GM08714 (cell line): ENCODE measurements at regions not wholly inside any gene's neighbourhood (a gene's known extent, or its start where the extent isn't known, plus 50 kb on each side); places are given as distances from the start of the nearest gene placed in this dataset.

ENCODE experiments used
- H3K4me3 ChIP-seq: fragments of 200-500 bp; sonication (Bioruptor generic); 2 replicates; pipeline ENCODE4 v1.5.1; 2014; ENCODE audit warnings: mild to moderate bottlenecking, low read length, inconsistent platforms
- ZNF274 ChIP-seq: IDR thresholded peaks from 2 replicates; pipeline ENCODE4 v1.6.1; 2012; ENCODE audit warnings: mild to moderate bottlenecking, low read depth, low read length

DNA sequence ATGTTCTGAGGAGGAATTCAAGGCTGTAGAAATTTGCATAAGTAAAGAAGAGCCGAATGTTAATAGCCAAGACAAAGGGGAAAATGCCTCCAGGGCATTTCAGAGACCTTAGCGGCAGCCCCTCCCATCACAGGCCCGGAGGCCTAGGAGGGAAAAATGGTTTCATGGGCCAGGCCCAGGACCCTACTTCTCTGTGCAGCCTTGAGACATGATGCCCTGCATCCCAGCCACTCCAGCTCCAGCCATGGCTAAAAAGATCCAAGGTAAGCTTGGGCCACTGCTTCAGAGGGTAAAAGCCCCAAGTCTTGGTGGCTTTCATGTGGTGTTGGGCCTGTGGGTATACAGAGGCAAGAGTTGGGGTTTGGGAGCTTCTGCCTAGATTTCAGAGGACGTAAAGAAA lies 225.7 kb downstream of the ARHGAP12 start:
- no peak for TF ChIP-seq ZNF274
- no peak overlapping the region for H3K4me3 ChIP-seq

DNA sequence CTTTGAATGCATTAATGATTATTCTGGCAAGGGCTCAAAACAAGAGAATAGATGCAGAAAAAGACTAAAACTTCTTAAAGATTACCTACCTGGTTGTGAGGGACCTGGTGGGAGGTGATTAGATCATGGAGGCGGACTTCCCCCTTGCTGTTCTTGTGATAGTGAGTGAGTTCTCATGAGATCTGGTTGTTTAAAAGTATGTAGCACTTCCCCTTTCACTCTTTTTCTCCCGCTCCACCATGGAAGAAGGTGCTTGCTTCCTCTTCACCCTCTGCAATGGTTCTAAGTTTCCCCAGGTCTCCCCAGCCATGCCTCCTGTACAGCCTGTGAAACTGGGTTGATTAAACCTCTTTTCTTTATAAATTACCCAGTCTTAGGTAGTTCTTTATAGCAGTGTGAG lies 226.6 kb downstream of the ARHGAP12 start:
- no peak for TF ChIP-seq ZNF274
- H3K4me3 ChIP-seq: no peak overlapping the region

DNA sequence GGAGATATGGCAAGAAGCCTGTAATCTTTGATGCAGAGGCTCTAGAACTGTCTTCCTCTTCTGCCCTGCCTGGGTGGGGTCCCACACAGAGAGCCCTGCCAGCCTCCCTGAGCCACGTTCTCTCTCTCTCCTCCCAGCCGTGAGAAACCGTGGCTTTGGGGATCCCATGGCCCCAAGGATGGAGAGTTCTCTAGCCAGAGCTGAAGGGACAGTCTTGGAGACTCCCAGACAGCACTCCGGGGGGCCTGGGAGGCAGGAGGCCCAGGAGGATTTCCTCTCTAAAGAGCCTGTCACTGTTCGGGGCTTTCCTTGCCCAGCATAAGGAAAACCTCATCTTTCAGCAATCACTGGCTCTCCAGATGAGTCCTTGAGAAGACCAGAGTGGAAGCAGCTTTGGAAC lies 227.1 kb downstream of the ARHGAP12 start:
- H3K4me3 ChIP-seq: no peak overlapping the region
- no peak for TF ChIP-seq ZNF274

DNA sequence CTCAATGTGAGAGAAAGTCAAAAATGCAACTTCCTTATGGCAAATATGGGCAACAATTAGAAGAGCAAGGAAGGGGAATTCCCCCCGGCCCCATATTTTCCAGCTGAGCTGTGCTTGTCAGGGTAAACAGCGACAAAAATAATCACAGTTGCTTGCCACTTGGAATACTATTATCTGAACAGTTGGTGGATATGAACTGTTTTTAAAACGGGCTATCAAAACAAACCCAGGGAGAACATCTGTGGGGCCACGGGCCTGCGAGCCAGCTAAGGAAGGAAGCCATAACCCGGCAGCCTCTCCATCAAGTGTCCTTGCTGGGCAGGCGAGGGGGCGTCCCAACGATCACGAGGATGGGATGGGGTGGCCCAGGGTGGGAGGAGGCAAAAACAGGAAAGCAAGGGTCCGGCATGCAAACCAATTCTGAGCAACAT lies 228.4 kb downstream of the ARHGAP12 start:
- no peak for TF ChIP-seq ZNF274

DNA sequence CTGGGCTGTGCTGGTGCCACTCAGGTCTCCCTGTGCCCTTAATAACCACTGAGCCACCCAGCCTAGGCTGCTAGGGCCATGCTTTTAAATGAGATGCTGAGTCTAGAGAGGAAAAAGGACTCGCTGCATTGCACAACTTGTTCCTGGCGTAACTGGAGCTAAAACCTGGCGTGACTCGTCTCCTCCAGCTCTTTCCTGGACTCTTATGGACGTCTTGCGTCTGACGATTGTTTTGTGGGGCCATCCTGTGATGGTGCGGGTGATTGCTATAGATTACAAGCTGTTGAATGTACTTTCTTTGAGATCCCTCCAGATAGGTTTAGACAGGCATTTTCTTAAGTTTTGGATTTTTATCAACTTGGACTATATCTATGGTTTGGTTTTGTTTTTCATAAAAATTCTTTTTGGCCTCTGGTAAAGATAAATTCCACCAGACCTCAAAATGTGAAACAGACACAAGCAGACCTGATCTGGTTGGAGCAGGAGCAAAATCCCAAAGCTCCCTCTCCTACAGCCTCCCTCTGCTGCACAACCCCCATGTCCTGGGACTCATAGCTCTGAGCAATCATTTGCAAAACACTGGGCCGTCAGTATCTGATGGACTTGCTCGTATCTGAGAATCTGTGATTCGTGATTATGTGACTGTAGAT lies 230.3 kb downstream of the ARHGAP12 start:
- H3K4me3 ChIP-seq: no peak overlapping the region
- TF ChIP-seq ZNF274: no peak

More for the DNA sequence above, 228.4 kb downstream of the ARHGAP12 start:
- no peak overlapping the region for H3K4me3 ChIP-seq

DNA sequence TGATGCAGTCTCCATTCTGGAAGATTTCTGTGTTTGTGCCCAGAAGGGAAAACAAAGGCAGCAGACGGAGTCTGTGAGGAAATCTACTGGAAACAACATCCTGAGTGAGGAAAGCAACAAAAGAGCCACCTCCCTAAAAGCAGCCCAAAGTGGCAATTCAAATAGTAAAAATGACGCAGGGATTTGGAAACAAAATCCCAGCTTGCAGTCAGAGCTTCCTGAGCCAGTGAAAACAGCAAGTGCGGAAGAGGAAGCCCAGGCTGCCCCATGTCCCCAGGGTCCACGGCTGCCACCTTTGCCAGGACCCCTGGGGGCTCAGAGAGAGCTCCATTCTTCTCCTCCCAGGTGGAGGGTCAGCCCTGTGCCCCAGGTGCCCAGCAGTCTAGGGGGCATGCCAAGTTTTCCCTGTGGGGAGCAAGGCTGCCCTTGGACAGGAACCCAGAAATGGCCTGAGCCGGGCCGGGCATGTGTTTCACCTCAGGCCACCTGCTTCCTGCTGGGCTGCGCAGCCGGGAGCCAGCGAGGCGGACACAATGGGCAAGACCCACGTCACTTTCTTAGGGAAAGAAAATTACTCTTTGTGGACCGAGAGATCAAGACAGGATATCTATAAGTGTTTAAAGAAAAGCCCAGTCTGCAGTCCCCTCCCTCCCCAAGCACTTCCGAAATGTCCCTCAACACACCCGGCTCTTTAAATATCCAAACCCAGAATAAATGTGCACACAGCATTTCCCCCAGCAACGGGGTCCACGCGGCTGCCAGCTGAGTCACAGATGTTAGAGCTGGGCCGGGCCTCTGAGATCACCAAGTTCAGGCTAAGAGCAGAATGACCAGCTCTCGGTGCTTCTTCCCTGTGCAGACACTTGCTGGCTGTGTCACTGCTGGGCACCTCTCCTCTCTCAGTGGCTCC lies 231.1 kb downstream of the ARHGAP12 start:
- no peak for TF ChIP-seq ZNF274

DNA sequence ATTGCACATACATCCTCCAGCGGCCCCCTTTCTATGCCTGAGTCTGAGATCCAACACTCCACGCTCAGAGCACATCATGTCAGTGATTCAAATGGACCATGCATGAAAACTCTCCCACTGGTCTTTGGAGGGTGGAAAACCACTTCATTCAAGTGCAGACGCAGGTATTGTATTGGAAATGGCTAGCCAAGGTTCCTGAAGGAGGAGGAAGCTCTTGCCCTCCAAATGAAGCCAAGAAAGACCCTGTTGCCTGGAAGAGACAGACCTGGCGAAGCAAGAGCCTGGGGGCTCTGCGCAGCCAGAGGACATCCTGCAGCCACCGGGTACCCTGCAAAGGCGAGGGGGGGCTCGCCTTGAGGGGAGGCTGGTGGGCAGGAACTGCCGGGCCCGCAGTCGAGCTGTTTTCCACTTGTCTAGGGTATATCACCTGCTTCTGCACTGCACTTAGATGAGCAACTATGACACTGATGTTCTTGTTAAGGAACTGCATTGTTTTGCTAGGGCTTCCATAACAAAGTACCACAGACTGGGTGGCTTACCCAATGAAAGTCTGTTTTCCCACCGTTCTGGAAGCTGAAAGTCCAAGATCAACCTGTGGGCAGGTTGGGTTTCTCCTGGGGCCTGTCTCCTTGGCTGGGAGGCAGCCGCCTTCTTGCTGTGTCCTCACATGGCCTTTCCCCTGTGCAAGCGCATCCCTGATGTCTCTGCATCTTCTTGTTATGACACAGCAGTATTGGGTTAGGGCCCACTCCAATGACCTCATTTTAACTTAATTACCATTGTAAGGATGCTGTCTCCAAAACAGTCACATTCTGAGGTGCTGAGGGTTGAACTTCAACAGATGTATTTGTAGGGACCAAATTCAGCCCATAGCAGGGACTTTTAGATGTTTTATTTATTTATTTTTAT lies 233.4 kb downstream of the ARHGAP12 start:
- no peak overlapping the region for H3K4me3 ChIP-seq
- TF ChIP-seq ZNF274: no peak

More for the DNA sequence above, 231.1 kb downstream of the ARHGAP12 start:
- no peak overlapping the region for H3K4me3 ChIP-seq

DNA sequence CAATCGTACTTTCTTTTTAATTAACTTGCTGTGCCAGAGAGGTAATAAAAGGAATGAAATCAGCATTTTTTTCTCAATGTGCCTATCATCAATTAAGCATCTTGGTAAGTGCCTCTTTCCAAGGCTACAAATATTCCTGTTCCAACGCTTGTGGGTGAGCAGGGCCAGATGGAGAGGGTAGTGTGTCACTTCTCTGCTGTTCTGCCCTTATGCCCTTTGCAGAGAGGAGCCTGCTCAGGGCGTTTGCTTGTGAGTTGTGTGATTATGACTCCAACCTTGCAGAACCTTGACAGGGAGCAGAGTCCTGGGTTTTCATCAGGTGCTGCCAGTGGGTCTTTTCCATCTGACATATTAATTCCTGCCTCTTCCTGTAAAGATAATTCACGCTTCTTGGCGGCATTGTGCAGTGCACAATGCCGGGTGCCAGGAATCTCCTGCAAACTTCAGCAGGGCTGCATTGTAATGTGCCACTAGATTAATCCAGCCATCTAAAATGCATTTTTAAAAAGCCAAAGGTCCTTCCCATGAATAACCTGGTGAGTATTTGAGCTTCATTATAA lies 234.4 kb downstream of the ARHGAP12 start:
- no peak overlapping the region for H3K4me3 ChIP-seq
- no peak for TF ChIP-seq ZNF274

DNA sequence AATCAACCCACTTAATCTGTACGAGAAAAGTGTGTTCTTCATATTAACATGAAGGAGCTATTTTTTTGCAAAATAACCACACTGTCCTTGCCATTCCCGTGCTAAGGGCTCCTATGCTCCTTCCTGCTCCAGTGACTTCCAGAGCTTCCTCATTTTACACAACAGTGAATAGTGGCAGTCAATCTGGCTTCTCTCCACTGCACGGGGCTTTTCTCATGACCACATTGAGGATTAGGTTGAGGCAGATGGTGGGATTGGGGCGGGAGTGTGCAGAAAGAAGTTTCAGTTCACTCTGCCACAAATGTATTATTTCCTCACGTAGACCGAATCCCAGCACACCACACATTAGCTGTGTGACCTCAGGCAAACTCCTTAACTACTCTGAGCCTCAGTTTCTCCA lies 235.1 kb downstream of the ARHGAP12 start:
- no peak overlapping the region for H3K4me3 ChIP-seq
- TF ChIP-seq ZNF274: no peak

DNA sequence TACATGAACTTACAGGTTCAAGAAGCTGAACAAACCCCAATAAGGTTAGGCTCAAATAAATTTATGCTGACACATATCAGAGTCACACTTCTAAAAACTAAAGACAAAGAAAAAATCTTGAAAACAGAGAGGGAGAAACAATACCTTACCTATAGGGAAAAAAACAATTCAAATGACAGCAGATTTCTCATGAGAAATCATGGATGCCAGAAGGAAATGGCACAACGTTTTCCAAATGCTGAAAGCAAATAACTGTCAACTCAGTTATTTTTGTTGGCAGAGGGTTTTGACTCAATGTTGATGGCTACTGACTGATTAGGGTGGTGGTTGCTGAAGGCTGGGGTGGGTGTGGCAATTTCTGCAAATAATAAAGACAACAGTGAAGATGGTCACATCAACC lies 239.4 kb downstream of the ARHGAP12 start:
- TF ChIP-seq ZNF274: no peak
- no peak overlapping the region for H3K4me3 ChIP-seq

DNA sequence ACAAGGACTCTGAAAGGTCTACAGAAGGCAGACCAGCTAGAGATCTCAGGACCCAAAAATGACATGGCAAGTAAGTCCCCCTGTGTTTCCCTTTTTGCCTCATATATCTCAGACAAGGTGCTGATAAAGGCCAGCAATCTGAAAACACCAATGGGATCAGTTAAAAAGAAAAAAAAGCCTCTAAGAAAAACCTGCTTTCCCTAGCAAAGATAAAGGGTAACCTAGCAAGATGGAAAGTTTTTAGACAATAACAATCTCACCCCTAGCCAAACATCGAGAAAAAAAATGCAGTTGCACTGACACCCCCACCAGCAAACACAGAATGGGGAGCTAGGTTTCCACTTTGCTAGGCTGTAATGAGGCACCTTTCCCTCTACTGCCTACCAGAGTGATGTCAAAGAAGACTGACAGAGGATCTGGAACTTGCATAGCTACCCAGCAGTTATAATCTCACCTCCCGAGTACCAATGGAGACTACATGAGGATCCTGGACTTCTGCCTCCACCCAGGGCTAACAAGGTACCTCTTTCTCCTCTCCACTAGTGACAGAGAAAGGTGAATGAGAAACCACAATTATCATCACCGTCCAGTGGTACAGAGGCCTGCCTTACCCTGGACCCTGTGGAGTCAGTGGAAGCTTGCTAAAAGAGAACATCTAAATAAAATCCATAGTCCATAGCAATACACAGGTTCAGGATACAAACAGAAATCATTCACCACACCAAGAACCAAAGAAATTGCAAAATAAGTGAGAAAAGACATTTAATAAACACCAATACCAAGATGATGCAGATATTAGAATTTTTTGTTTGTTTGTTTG lies 240.8 kb downstream of the ARHGAP12 start:
- H3K4me3 ChIP-seq: no peak overlapping the region
- TF ChIP-seq ZNF274: no peak

DNA sequence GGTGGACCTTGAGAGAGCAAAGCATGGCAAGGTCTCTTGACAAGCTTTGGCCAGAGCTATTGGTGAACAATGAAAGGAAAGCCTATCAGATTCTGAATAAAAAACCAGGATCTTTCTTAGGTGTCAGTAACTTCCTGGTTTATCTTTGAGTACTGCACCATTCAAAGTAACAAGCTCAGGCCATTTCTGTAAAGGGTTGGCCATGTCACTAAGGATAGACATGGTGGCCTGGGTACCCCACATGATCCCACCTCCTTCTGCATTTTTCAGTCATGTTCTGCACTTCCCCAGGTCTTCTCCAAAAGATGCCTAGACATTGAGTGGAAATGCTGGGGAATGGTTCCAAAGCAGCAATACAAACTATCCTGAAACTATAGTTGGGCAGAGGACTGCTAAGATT lies 242.0 kb downstream of the ARHGAP12 start:
- TF ChIP-seq ZNF274: no peak

DNA sequence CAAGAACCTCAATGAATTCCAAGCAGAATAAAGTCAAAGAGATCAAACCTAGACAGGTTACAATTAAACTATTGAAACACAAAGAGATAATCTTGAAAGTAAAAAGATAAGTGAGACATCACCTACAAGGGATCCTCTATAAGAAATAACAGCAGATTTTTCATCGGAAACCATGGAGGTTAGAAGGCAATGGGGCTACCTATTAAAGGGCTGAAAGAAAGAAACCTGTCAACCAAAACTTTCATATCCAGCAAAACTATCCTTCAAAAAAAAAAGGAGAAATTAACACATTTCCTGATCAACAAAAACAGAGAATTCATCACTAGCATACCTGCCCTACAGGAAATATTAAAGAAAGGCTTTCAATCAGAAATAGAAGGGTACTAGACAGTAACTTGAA lies 244.9 kb downstream of the ARHGAP12 start:
- H3K4me3 ChIP-seq: no peak overlapping the region
- no peak for TF ChIP-seq ZNF274

More for the DNA sequence above, 242.0 kb downstream of the ARHGAP12 start:
- H3K4me3 ChIP-seq: no peak overlapping the region

DNA sequence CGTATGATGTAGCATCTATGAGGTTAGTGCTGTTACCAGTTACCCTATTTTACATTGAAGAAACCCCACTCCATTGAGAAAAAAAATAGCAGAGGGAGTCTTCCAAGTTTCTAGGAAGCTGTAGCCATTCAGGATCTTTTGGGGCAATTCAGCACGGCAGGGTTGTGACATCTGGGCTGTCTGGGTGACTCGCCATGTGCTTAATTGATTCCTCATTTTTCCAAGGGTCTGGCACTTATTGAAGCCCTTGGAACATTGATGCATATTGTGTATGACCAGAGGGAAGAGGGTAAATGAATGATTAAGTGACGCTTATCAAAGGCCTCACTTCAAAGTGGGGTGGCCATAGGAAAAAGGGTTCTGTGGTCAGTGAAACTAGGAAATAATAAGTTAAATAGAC lies 248.7 kb downstream of the ARHGAP12 start:
- TF ChIP-seq ZNF274: no peak
- no peak overlapping the region for H3K4me3 ChIP-seq
